Transverse colon (tissue), 3 donors: ENCODE measurements at regions not wholly inside any gene's neighbourhood (a gene's known extent, or its start where the extent isn't known, plus 50 kb on each side); places are given as distances from the start of the nearest gene placed in this dataset.

Source experiments
- POLR2A ChIP-seq: fragments of 450-650 bp; IDR thresholded peaks from one replicate; pipeline ENCODE4 v1.6.1; 2016; ENCODE audit warnings: antibody characterized with exemption, mild to moderate bottlenecking, moderate library complexity
- TF ChIP-seq, protein P1 (sequence below), 5 experiments: fragments of 200-600 bp in 3 of 5; fragments of 450-650 bp in 2 of 5; sonication (generic) in 3 of 5; IDR thresholded peaks; 1 replicate in 2 of 5; 2 replicates in 3 of 5; pipeline ENCODE4 v1.5.1; 2016 to 2017; ENCODE audit warnings: antibody characterized with exemption in 5 of 5, inconsistent platforms in 3 of 5, mild to moderate bottlenecking in 2 of 5, moderate library complexity in 1 of 5

DNA sequence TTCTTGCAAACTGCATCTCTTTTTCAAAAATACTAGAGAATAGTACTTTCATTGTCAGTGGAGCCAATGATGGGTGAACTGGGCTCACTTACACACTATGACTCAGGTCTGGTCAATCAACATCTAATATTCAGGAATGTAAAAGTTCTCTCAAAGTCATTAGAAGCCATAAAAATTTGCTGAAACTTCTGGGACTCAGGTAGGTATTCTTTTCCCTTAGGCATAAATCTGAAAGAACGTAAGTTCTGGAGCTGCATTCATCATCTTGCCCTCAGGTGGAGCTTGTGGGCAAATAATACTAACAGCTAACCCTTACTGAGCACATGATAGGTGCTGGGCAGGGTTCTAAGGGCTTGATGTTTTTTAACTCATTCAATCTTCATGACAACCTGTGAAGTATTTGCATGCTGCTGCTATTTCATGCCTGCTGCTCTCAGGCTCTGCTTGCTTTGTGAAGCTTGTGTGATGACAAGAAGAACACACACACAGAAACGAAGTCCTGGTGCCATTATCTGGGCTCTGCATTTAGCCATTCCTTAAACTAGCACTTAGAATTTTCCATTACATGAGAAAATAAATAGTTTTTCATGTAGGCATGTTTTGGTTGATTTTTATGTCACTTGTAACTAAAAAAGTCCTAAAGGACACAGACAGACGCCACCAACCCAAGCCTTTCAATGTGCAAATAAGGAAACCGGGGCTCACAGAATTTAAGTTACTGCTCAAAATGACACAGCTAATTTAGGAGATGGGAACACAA lies 394.2 kb upstream of the LYPLAL1 start:
- TF ChIP-seq, protein P1, sequence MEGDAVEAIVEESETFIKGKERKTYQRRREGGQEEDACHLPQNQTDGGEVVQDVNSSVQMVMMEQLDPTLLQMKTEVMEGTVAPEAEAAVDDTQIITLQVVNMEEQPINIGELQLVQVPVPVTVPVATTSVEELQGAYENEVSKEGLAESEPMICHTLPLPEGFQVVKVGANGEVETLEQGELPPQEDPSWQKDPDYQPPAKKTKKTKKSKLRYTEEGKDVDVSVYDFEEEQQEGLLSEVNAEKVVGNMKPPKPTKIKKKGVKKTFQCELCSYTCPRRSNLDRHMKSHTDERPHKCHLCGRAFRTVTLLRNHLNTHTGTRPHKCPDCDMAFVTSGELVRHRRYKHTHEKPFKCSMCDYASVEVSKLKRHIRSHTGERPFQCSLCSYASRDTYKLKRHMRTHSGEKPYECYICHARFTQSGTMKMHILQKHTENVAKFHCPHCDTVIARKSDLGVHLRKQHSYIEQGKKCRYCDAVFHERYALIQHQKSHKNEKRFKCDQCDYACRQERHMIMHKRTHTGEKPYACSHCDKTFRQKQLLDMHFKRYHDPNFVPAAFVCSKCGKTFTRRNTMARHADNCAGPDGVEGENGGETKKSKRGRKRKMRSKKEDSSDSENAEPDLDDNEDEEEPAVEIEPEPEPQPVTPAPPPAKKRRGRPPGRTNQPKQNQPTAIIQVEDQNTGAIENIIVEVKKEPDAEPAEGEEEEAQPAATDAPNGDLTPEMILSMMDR (IDR thresholded peaks at IDR 0.05) = no peak
- no peak for TF ChIP-seq POLR2A
